ENCODE measurements at regions not wholly inside any gene's neighbourhood (a gene's known extent, or its start where the extent isn't known, plus 50 kb on each side); places are given as distances from the start of the nearest gene placed in this dataset.
"Not testable (repeated sequence)": the region's sequence is repeated elsewhere in the genome, so short reads cannot be mapped to it uniquely, and the experiment has no call there.

DNA sequence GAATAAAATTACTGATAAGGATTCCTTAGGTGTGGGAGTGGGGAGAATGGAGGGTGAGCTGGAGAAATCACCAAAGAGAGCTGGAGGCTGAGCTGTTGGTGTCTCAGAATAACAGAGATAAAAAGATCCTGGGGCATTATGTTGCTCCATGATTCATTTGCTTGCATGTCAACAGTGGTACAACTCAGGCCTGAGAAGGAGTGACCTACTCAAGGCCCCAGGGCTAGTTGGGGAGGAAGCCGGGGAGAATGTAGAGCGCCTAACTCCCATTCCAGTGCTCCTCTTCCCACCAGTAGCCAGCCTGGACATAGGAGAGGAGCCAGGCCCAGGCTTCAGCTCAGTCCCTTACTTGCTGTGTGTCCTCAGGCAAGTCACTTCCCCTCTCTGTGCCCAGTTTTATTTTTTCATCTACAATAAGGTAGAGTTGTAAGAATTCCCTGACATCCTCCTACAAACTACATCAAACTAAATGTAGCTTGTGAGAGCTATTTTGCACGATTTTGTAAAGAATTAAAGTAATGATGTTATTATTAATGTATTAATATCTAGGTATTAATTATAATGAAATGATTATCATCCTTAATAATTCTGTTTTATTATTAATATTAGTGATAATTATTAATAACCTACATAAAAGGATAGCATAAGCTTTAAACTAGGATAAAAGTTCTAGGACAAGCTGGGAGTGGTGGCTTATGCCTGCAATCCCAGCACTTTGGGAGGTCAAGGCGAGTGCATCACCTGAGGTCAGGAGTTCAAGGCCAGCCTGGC is 250.9 kb upstream of the SULF2 start:
- Histone ChIP-seq H3K27ac (ENCODE audit: low read depth in 1 of 2, low read length in 2 of 2) (no peak overlapping the region), H2AFZ (ENCODE audit: insufficient read depth, low read depth, low read length, poor library complexity, severe bottlenecking) (no peak overlapping the region), H4K20me1 (ENCODE audit: insufficient read depth, low read length) (no peaks in the 10 kb centered on the region), H3K9me3 (replicated peaks in 1 of 2; ENCODE audit: control insufficient read depth in 1 of 2, insufficient read depth in 1 of 2, low read length in 2 of 2) (no peaks in the 10 kb centered on the region), H3K9ac (ENCODE audit: insufficient read depth, low read length, poor library complexity, severe bottlenecking) (no peak overlapping the region), H3K27me3 (ENCODE audit: control insufficient read depth in 2 of 2, insufficient read depth in 2 of 2, low read length in 2 of 2) (peaks cover 0 to 3% of the 10 kb centered on the region in 2 donors), H3K4me1 (ENCODE audit: control insufficient read depth in 1 of 2, insufficient read depth in 2 of 2, low read length in 2 of 2) (no peaks in the 10 kb centered on the region), H3K79me2 (ENCODE audit: insufficient read depth, low read length) (no peaks in the 10 kb centered on the region), H3K4me3 (replicated peaks in 1 of 3; ENCODE audit: low read depth in 2 of 3, low read length in 3 of 3) (no peak overlapping the region), H3K4me2 (replicated peaks; ENCODE audit: extremely low read depth, low read length, poor library complexity, severe bottlenecking) (no peak overlapping the region), H3K36me3 (replicated peaks in 1 of 2; ENCODE audit: control insufficient read depth in 1 of 2, insufficient read depth in 2 of 2, low read length in 2 of 2) (no peaks in the 10 kb centered on the region)
- Mint-ChIP-seq H3K9me3 (peaks cover 0 to 9% (median 2%) of the 10 kb centered on the region in 7 donors), H3K4me3 (no peak overlapping the region), H3K27ac (no peak overlapping the region), H3K27me3 (ENCODE audit: low read depth in 3 of 3) (peaks cover 8 to 29% (median 11%) of the 10 kb centered on the region in 3 donors), H3K36me3 (no peaks in the 10 kb centered on the region), H3K4me1 (no peaks in the 10 kb centered on the region)
- intact Hi-C loops (cut with micrococcal nuclease) = no loop called here
- no CpG with 5 or more reads among the region's 4 CpGs for WGBS (ENCODE audit: insufficient coverage)
- TF ChIP-seq, protein P1, sequence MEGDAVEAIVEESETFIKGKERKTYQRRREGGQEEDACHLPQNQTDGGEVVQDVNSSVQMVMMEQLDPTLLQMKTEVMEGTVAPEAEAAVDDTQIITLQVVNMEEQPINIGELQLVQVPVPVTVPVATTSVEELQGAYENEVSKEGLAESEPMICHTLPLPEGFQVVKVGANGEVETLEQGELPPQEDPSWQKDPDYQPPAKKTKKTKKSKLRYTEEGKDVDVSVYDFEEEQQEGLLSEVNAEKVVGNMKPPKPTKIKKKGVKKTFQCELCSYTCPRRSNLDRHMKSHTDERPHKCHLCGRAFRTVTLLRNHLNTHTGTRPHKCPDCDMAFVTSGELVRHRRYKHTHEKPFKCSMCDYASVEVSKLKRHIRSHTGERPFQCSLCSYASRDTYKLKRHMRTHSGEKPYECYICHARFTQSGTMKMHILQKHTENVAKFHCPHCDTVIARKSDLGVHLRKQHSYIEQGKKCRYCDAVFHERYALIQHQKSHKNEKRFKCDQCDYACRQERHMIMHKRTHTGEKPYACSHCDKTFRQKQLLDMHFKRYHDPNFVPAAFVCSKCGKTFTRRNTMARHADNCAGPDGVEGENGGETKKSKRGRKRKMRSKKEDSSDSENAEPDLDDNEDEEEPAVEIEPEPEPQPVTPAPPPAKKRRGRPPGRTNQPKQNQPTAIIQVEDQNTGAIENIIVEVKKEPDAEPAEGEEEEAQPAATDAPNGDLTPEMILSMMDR (IDR thresholded peaks at IDR 0.05) = no peak
- no peak for DNase-seq

DNA sequence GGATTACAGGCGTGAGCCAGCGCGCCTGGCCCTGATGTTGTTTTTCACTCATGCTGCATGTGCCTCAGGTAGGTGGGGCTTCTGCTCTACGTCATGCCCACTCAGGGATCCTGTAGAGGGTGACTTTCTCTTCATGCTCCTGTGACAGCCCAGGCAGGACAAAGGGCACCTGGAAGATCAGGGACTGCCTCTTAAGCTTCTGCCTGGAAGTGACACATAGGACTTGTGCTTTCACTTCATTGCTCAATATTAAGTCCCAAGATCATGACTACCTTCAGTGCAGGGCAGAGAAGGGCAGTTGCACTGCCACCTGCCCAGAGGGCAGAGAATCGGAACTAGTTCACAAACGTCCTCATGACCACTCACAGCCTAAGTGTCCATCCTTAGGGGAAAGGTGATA is 249.5 kb upstream of the SULF2 start:
- Mint-ChIP-seq H3K27ac (no peak overlapping the region), H3K4me1 (no peaks in the 10 kb centered on the region), H3K27me3 (ENCODE audit: low read depth in 3 of 3) (peaks cover 5 to 25% (median 11%) of the 10 kb centered on the region in 3 donors), H3K9me3 (peaks cover 0 to 9% (median 2%) of the 10 kb centered on the region in 7 donors), H3K4me3 (no peak overlapping the region), H3K36me3 (no peaks in the 10 kb centered on the region)
- no peak overlapping the region for H3K9ac ChIP-seq (ENCODE audit: insufficient read depth, low read length, poor library complexity, severe bottlenecking)
- no peaks in the 10 kb centered on the region for H4K20me1 ChIP-seq (ENCODE audit: insufficient read depth, low read length)
- TF ChIP-seq, protein P1 (IDR thresholded peaks at IDR 0.05) = no peak
- no peak overlapping the region for H3K27ac ChIP-seq (ENCODE audit: low read depth in 1 of 2, low read length in 2 of 2)
- no peaks in the 10 kb centered on the region for H3K4me1 ChIP-seq (ENCODE audit: control insufficient read depth in 1 of 2, insufficient read depth in 2 of 2, low read length in 2 of 2)
- DNase-seq = no peak
- no peaks in the 10 kb centered on the region for H3K27me3 ChIP-seq (ENCODE audit: control insufficient read depth in 2 of 2, insufficient read depth in 2 of 2, low read length in 2 of 2)
- 98% methylated on average over 4 of the region's 6 CpGs for WGBS (ENCODE audit: insufficient coverage)
- no peak overlapping the region for H3K4me3 ChIP-seq (replicated peaks in 1 of 3; ENCODE audit: low read depth in 2 of 3, low read length in 3 of 3)
- H3K4me2 ChIP-seq (replicated peaks; ENCODE audit: extremely low read depth, low read length, poor library complexity, severe bottlenecking) = no peak overlapping the region
- H3K9me3 ChIP-seq (replicated peaks in 1 of 2; ENCODE audit: control insufficient read depth in 1 of 2, insufficient read depth in 1 of 2, low read length in 2 of 2) = no peaks in the 10 kb centered on the region
- H2AFZ ChIP-seq (ENCODE audit: insufficient read depth, low read depth, low read length, poor library complexity, severe bottlenecking) = no peak overlapping the region
- intact Hi-C loops (cut with micrococcal nuclease) = no loop called here
- no peaks in the 10 kb centered on the region for H3K36me3 ChIP-seq (replicated peaks in 1 of 2; ENCODE audit: control insufficient read depth in 1 of 2, insufficient read depth in 2 of 2, low read length in 2 of 2)
- no peaks in the 10 kb centered on the region for H3K79me2 ChIP-seq (ENCODE audit: insufficient read depth, low read length)

DNA sequence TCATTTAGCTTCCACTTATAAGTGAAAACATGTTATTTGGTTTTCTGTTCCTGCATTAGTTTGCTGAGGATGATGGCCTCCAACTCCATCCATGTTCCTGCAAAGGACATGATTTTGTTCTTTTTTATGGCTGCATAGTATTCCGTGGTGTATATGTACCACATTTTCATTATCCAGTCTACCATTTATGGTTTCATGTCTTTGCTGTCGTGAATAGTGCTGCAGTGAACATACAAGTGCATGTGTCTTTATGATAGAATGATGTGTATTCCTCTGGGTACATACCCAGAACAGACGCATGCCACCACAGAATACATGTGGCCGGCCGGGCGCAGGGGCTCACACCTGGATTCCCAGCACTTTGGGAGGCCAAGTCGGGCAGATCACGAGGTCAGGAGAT is 247.7 kb upstream of the SULF2 start:
- H3K27ac ChIP-seq (ENCODE audit: low read depth in 1 of 2, low read length in 2 of 2); H2AFZ ChIP-seq (ENCODE audit: insufficient read depth, low read depth, low read length, poor library complexity, severe bottlenecking); H3K4me3 Mint-ChIP-seq; H3K4me3 ChIP-seq (replicated peaks in 1 of 3; ENCODE audit: low read depth in 2 of 3, low read length in 3 of 3); H3K27me3 ChIP-seq (ENCODE audit: control insufficient read depth in 2 of 2, insufficient read depth in 2 of 2, low read length in 2 of 2); H3K9ac ChIP-seq (ENCODE audit: insufficient read depth, low read length, poor library complexity, severe bottlenecking); DNase-seq; H3K9me3 ChIP-seq (replicated peaks in 1 of 2; ENCODE audit: control insufficient read depth in 1 of 2, insufficient read depth in 1 of 2, low read length in 2 of 2); intact Hi-C loops (cut with micrococcal nuclease); H3K4me1 ChIP-seq (ENCODE audit: control insufficient read depth in 1 of 2, insufficient read depth in 2 of 2, low read length in 2 of 2); H4K20me1 ChIP-seq (ENCODE audit: insufficient read depth, low read length); H3K4me1 Mint-ChIP-seq; H3K9me3 Mint-ChIP-seq; H3K36me3 Mint-ChIP-seq; H3K27ac Mint-ChIP-seq; H3K79me2 ChIP-seq (ENCODE audit: insufficient read depth, low read length); H3K36me3 ChIP-seq (replicated peaks in 1 of 2; ENCODE audit: control insufficient read depth in 1 of 2, insufficient read depth in 2 of 2, low read length in 2 of 2); H3K4me2 ChIP-seq (replicated peaks; ENCODE audit: extremely low read depth, low read length, poor library complexity, severe bottlenecking): not testable (repeated sequence)
- WGBS (ENCODE audit: insufficient coverage) = 100% methylated on average over 4 of the region's 8 CpGs
- peaks cover 4 to 21% (median 7%) of the 10 kb centered on the region in 3 donors for H3K27me3 Mint-ChIP-seq (ENCODE audit: low read depth in 3 of 3)

All from CD14-positive monocyte (primary cell).